Lower leg skin (tissue), 3 donors: ENCODE measurements at regions not wholly inside any gene's neighbourhood (a gene's known extent, or its start where the extent isn't known, plus 50 kb on each side); places are given as distances from the start of the nearest gene placed in this dataset.

ENCODE experiments used
- POLR2A ChIP-seq, 2 donors: fragments of 450-650 bp; IDR thresholded peaks; one replicate each; pipeline ENCODE4 v1.6.1; 2016 to 2017; ENCODE audit warnings: antibody characterized with exemption in 2 of 2, mild to moderate bottlenecking in 1 of 2, moderate library complexity in 1 of 2
- TF ChIP-seq, protein P1 (sequence below), 3 donors: fragments of 450-650 bp; IDR thresholded peaks; one replicate each; pipeline ENCODE4 v1.5.1; 2016; ENCODE audit warnings: antibody characterized with exemption in 3 of 3, mild to moderate bottlenecking in 3 of 3, moderate library complexity in 2 of 3

DNA sequence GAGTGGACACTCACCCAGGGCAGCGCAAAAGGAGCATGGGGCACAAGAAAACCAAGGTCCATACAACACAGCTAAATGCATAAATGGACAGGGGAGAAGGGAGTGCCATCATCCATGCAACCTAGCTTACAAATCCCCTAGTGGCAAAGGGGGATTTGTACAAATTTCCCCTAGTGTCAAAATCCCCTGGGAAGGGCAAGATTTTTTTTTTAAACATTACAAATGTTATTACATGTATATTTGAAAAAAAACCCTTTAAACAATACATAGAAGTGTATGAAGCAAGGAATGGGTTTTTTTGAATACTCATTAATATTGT lies 89.6 kb upstream of the IVNS1ABP start:
- TF ChIP-seq, protein P1, sequence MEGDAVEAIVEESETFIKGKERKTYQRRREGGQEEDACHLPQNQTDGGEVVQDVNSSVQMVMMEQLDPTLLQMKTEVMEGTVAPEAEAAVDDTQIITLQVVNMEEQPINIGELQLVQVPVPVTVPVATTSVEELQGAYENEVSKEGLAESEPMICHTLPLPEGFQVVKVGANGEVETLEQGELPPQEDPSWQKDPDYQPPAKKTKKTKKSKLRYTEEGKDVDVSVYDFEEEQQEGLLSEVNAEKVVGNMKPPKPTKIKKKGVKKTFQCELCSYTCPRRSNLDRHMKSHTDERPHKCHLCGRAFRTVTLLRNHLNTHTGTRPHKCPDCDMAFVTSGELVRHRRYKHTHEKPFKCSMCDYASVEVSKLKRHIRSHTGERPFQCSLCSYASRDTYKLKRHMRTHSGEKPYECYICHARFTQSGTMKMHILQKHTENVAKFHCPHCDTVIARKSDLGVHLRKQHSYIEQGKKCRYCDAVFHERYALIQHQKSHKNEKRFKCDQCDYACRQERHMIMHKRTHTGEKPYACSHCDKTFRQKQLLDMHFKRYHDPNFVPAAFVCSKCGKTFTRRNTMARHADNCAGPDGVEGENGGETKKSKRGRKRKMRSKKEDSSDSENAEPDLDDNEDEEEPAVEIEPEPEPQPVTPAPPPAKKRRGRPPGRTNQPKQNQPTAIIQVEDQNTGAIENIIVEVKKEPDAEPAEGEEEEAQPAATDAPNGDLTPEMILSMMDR (IDR thresholded peaks at IDR 0.05): no peak
- TF ChIP-seq POLR2A (IDR thresholded peaks at IDR 0.05): no peak
